Stimulated activated CD8-positive, alpha-beta memory T cell treated with anti-CD3 and anti-CD28 coated beads, Interleukin-15, amount 100 ng/mL, for 48 hours (primary cell): ENCODE measurements at regions not wholly inside any gene's neighbourhood (a gene's known extent, or its start where the extent isn't known, plus 50 kb on each side); places are given as distances from the start of the nearest gene placed in this dataset.
"Not testable (repeated sequence)": the region's sequence is repeated elsewhere in the genome, so short reads cannot be mapped to it uniquely, and the experiment has no call there.

ENCODE experiments used
- DNase-seq, 2 donors: peaks; one replicate each; pipeline ENCODE4 v3.0.0-alpha.2; 2020; ENCODE audit warnings: low read depth in 2 of 2

- no peak for DNase-seq
Measured at GRCh38 chr10:91088300-91089140, 131.9 kb upstream of the PCGF5 start.

GRCh38 chr10:91090761-91091529 is 129.5 kb upstream of the PCGF5 start:
- no peak for DNase-seq

GRCh38 chr10:91091780-91092179 is 128.7 kb upstream of the PCGF5 start:
- DNase-seq = no peak

GRCh38 chr10:91096274-91096673 is 124.2 kb upstream of the PCGF5 start:
- no peak for DNase-seq

- no peak for DNase-seq
Measured at GRCh38 chr10:91097313-91097712, 123.2 kb upstream of the PCGF5 start.

GRCh38 chr10:91098021-91098420 is 122.4 kb upstream of the PCGF5 start:
- DNase-seq = not testable (repeated sequence)

GRCh38 chr10:91103384-91104192 is 116.9 kb upstream of the PCGF5 start:
- DNase-seq = no peak

GRCh38 chr10:91104193-91105041 is 116.0 kb upstream of the PCGF5 start:
- no peak for DNase-seq

- no peak for DNase-seq
Measured at GRCh38 chr10:91105269-91105668, 115.2 kb upstream of the PCGF5 start.

- no peak for DNase-seq
Measured at GRCh38 chr10:91108820-91109219, 111.6 kb upstream of the PCGF5 start.

- DNase-seq = no peak
Measured at GRCh38 chr10:91111060-91111459, 109.4 kb upstream of the PCGF5 start.

- no peak for DNase-seq
Measured at GRCh38 chr10:91115618-91116390, 104.7 kb upstream of the PCGF5 start.

GRCh38 chr10:91117505-91117904 is 103.0 kb upstream of the PCGF5 start:
- no peak for DNase-seq

- DNase-seq = no peak
Measured at GRCh38 chr10:91120348-91120747, 100.1 kb upstream of the PCGF5 start.

GRCh38 chr10:91123261-91123660 is 97.2 kb upstream of the PCGF5 start:
- DNase-seq = no peak

GRCh38 chr10:91124016-91124415 is 96.4 kb upstream of the PCGF5 start:
- no peak for DNase-seq

GRCh38 chr10:91126471-91126870 is 94.0 kb upstream of the PCGF5 start:
- no peak for DNase-seq

GRCh38 chr10:91127341-91128082 is 93.0 kb upstream of the PCGF5 start:
- DNase-seq = no peak

GRCh38 chr10:91135113-91135512 is 85.3 kb upstream of the PCGF5 start:
- no peak for DNase-seq
